GM19035 (cell line): ENCODE measurements at regions not wholly inside any gene's neighbourhood (a gene's known extent, or its start where the extent isn't known, plus 50 kb on each side); places are given as distances from the start of the nearest gene placed in this dataset.
"Not testable (repeated sequence)": the region's sequence is repeated elsewhere in the genome, so short reads cannot be mapped to it uniquely, and the experiment has no call there.

ENCODE experiments used
- ATAC-seq: cut with Tn5 transposase; IDR thresholded peaks from one replicate; pipeline ENCODE4 v1.9.1; 2021; ENCODE audit not compliant: unreplicated experiment

DNA sequence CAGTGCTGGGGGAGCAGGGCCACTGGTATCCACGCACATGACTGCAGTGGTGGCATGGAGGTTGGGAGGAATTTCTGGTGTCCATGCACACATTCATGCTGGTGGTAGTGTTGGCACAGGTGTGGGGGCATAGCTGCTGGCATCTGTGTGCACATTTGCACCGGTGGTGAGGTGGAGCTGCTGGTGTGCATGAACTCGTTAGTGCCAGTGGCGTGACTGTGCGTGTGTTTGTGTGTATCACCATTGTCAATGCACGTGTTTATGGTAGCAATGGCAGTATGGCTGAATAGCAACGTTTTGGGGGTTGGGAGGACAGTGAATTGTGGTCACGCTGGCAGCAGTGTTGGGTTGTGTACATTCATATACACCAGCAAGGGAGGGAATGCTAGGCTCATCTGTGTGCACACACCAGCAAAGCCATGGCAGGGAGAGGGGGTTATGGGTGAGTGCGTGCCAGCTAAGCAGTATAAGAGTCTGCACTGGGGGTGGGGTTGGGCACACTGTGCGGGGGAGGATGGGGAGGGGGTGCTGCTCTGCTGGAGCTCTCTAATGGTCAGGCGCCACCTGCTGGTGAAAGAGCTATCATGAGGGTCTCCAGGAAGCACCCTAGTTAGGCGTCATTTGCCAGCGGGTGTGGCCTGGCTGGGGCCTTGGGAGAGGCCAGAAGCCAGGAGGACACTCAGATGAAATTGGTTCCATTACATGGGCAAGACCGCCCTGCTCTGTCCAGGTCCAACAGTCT, 626.1 kb upstream of the ID4 start:
- ATAC-seq: no peak

DNA sequence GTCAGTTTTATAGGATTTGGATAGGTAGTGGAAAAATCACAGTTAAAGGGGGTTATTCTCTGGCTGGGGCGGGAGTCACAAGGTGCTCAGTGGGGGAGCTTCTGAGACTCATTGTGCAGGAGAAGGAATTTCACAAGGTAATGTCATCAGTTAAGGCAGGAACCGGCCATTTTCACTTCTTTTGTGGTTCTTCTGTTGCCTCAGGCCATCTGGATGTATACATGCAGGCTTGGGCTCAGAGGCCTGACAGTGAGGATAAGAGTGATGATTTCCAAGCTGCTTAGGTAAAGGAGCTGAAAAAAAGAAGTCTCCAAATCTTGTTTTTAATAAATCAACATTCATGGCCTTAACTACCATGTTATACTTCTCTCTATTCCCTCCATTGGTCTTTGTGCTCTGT, 622.9 kb upstream of the ID4 start:
- ATAC-seq: no peak

DNA sequence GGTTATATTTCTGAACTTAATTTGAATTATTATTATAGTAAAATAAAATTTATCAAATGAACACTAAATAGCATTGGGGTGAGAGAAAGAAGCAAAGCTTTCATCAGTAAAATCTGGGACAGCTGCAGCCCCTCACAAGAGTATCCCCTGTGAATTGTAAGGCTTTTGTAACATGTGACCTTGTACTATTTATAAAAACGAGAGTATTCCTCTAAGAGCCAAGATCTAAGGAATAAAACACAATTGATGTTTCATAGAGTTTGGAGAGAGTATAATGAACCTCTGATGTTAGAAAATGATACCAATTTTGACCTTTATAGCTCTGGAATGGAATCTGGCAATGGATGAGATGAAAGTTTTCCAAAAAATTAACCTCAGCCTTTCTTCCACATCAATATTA, 617.2 kb upstream of the ID4 start:
- ATAC-seq: no peak

DNA sequence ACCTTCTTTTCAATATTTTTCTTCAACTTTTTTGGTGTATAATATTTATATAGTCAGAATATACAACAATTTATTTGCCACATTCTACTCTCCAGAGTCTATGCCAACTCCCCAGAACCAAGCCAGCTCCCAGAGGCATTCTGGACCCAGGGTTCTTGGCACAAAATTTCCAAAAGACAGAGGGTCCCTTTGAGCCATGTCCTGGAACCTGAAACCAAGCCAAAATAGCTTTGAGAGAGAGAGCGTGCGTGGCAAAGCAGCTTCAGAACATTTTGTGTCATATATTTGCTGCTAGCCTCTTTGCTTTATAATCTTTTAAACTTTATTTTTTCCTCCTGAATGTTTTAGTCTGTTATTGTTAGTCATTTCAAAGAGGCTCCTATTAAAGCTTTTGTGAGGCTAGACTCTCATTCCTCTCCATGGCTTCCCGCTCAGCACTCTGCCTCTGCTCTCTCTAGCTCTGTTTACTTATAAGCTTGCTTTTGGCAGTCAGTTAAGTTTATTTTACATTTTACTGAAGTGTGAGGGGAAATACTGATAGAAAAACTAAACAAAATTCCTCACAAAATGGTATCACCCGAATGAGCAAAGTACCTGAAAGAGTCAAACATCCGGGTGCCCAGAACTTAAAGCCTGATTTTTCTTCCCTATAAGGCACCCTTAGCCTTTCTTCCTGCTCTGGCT, 605.1 kb upstream of the ID4 start:
- ATAC-seq: no peak

DNA sequence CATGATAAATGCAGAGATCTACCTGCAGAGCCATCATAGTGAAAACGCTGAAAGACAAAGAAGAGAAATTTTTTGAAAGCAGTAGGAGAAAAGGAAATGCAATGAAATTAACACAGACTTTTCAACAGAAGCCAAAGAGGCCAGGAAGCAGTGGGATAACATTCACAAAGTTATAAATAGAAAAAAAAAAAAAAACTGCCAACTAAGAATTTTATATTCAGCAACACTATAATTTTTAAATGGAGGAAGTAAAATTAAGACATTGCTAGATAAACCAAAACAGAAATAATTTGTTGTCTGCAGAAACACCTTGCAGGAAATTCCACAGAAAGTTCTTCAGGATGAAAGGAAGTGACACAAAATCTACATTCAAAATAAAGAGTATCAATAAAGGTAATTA, 591.5 kb upstream of the ID4 start:
- ATAC-seq: no peak

DNA sequence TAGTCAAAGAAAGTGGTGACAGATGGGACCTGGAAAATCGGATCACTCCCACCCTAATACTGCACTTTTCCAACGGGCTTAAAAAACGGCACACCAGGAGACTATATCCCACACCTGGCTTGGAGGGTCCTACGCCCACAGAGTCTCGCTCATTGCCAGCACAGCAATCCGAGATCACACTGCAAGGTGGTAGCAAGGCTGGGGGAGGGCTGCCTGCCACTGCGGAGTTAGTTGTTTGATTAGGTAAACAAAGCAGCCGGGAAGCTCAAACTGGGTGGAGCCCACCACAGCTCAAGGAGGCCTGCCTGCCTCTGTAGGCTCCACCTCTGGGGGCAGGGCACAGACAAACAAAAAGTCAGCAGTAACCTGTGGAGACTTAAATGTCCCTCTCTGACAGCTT, 590.0 kb upstream of the ID4 start:
- ATAC-seq: not testable (repeated sequence)

DNA sequence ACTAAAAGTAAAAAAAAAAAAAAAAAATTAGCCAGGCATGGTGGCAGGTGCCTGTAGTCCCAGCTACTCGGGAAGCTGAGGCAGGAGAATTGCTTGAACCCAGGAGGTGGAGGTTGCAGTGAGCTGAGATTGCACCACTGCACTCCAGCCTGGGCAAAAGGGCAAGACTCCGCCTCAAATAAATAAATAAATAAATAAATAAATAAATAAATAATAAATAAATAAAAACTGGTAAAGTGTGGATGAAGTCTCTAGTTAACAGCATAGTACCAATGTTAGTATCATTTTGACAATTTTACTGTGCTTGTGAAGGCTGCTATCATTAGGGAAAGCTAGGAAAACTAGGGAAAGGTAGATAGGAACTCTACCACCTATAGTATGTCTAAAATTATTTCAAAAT, 581.0 kb upstream of the ID4 start:
- not testable (repeated sequence) for ATAC-seq

DNA sequence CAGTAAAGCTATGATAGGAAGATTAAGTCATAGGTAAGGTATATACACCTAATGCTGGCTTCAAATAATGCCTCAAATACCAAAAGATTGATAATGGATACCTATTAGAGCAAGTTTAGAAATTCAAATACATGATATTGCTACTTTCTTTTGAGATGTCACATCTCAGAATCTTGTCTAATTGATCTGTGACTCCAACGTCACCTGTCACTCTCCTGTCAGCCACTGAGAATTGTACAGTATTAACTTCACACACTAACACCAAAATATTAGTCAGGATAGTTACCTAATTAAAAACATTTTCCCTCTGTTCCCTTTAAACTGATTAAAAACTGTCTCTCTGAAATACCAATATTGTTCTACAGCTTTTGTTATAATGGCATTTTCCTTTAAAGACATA, 575.5 kb upstream of the ID4 start:
- no peak for ATAC-seq

DNA sequence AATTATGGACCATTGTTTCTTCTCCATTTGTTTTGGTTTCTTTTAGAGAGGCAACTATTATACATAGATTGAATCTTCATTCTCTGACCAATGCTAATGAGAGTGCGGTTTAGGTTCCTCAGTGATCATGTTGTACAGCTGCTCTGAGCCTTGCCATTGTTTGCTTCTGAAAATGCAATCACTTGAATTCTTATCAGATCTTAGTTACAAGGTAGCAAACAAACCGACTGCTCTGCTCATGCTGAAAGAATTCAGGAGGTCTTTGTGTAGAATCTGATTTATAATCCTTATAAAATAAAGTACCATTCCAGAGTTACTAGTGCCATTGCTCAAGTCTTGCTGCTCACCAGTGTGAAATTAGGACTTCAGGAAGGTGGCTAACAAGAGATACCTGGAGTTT, 569.1 kb upstream of the ID4 start:
- ATAC-seq: no peak

DNA sequence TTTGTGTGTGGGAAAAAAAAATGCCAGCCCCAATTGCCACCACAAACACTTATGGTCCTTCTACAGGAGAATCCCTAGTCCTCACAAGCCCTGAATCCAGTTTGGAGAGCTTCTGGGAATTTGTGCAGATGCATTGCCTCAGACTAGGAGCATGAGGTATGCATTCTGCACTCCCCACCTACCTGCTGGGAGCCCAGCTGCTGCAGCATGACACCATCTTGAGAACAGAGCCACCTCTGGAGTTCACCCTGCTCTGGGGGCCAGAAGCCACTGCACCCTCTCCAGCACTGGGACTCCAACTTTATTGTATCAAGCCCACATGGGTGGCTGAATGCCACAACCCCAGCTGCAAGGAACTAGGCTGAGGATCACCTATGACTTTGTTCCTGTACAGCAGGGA, 568.5 kb upstream of the ID4 start:
- no peak for ATAC-seq

DNA sequence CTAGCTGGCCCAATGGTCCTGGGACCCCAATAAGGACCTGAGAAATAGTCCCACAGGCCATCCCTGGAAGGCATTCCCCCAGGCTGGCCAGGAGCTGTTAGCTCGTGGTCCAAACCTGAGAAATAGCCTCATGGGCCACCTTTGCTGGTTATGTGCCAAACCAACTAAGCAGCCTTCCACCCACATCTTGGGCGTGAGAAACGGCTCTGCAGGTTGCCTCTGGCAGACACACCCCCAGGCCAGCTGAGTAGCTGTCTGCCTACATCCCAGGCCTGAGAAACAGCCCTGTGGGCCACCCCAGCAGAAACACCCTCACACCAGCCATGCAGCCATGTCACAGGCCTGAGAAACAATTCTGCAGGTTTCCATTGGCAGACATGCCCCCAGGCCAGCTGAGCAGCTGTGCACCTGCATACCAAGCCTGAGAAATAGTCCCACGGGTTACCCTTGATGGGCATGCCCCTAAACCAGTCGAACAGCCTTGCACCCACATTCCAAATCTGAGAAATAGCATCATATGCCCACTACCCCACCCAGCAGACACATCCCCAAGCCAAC, 567.8 kb upstream of the ID4 start:
- ATAC-seq: no peak

DNA sequence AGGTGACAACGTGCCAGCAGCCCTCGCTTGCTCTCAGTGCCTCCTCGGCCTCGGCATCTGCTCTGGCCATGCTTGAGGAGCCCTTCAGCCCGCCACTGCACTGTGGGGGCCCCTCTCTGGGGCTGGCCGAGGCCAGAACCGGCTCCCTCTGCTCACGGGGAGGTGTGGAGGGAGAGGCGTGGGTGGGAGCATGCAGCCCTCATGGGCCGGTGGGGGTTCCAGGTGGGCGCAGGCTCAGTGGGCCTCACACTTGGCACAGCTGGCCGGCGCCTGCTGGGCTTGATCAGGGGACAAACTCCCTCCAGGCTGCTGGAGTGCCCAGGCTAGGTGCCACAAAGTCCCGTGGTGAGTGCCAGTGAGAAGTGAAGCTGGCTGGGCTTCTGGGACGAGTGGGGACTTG, 566.6 kb upstream of the ID4 start:
- ATAC-seq: no peak

DNA sequence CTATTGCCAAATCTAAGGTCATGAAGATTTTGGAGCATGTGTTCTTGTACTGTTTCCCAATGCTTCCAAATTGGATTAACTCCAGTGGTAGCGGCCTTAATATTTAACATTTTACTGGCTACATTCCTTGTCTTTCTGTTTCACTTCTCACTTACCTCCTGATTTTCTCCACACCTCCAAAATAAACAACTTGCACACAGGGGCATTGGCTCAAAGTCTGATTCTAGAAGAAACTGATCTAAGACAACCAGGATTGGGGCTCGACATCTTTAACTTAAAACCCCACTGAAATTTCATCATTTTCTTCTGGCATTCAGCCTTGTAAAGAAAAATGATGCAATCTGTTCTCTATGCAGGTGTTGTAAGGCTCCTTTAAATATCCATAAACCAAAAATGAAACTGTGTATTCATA, 557.9 kb upstream of the ID4 start:
- no peak for ATAC-seq

DNA sequence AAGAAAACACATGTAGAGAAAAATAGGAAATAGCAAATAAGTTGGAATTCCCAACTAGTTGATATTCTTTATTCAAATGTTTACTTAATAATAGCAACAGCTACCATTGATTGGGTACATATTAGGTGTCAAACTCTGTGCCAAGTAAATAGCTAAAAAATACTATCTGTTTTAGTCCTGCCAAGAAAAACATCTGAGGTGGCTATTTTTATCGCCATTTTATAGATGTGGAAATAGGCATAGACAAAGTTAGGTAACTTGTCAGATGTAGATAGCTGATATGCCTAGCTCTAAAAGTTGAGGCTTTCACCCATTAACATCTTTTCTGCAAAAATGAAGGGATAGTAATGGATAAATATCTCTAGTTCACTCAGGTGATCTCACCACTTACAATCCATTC, 549.2 kb upstream of the ID4 start:
- ATAC-seq: no peak

DNA sequence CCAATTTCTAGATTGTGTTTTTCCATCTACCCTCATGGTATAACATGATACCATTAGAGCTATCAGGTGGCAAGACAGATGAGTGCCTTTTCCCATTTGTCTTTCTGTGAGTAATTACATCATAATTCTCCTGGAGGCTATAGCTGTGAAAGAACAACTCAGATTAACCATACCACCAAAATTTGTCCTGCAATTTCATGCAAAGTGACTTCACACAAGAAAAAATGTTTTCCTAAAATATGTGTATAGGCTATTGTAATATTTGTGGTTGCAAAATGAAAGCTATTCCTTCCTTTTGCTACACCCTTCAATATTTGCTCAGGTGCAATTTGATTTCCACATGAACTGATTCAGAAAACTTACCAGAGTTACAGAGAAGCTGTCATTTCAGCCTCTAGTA, 547.7 kb upstream of the ID4 start:
- ATAC-seq: no peak

DNA sequence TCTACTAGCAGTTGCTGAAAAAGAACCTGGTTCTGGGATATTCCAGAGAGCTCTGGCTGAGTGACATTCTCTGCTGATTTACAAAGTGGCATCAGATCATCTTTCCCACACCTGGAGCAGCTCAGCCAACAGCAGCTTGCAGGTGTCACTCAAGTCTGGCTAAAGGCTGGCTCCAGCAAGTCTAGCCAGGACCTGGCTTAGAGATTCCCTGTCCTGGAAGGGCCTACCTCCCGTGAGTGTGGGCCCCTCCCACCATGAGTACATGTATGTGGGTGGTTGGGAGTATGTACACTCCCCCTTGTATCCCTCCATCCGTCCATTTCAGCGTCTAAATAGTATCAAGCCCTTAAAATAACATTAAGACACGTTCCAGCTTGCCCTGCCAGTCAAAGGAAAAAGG, 539.3 kb upstream of the ID4 start:
- no peak for ATAC-seq

DNA sequence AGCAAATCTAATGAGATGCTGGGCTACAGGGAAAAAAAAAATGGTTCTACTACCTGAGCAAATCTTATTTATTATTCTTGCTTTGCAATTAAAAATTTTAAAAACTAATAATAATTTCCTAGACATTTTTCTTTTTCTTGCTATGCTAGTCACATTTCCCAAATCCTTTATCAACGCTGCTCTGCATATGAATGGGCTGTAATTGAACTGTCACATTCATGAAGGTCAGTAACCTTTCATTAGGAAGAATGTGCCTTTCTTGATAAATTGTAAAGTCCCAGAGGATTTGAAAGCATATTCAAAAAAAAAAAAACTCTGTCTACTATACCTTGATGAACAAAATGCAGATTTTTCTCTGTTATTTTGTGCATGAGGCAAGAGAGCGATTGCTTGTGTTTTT, 538.7 kb upstream of the ID4 start:
- ATAC-seq: no peak

DNA sequence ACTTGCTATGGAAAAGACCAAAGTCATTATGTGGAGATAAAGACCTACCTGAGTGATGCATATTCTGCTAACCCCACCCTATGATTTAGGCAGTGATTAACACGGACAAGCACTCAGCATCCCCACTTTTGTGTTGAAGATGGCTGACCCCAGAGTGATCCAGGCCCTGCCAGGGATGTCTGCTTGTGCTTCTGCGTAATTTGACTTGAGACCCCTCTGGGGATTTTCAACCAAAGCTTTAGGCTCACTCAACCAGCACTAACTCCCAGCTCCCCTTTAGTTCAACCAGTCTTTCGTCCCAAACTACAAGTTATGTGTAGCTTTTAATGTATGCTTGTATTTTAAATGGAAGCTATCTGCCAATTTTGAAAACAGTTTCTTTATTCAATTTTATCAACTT, 538.0 kb upstream of the ID4 start:
- no peak for ATAC-seq

DNA sequence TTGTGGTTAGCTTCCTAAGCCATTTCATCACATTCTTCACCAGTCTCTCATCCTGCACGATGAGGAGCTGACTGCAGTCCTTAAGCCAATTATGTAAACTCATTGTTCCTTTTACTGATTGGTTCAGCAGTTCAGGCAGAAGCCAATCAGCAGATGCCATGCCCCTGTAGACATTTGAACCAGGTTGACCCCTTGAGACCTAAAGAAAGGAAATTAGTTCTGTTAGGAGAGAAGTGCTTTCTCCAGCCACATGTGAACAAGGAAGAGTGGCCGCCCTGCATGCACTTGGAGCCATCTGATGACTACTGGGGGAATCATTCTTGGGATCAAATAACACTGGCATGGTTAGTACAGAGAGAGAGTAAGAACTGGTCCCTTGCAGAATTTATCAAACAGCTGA, 535.2 kb upstream of the ID4 start:
- ATAC-seq: no peak

DNA sequence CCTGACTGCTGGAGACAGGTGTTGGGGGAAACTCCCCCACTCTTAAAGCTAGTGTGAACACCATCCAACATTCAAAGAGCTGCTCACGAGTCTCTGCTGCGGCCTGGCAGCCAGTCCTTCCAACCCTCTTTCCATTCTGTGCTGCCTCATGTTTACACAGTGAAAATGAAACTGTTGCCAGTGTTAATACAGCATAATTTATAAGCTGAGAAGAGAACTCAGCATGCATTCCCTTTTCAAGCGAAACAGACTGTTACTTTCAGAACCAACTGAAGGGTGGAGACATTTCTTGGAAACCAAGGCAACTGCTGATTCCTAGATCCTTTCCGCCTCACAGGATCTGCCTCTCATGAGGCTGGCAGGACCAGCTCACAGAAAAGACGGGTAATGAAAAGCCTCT, 533.8 kb upstream of the ID4 start:
- ATAC-seq: no peak

DNA sequence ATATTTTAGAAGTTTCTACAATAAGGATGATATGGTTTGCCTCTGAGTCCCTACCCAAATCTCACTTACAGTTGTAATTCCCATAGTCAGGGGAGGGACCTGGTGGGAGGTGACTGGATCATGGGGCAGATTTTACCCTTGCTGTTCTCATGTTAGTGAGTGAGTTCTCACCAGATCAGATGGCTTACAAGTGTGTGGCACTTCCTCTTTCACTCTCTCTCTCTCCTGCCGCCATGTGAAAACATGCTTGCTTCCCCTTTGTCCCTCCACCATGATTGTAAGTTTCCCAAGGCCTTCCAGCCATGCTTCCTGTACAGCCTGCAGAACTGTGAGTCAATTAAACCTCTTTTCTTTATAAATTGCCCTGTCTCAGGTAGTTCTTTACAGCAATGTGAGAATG, 527.5 kb upstream of the ID4 start:
- ATAC-seq: no peak

DNA sequence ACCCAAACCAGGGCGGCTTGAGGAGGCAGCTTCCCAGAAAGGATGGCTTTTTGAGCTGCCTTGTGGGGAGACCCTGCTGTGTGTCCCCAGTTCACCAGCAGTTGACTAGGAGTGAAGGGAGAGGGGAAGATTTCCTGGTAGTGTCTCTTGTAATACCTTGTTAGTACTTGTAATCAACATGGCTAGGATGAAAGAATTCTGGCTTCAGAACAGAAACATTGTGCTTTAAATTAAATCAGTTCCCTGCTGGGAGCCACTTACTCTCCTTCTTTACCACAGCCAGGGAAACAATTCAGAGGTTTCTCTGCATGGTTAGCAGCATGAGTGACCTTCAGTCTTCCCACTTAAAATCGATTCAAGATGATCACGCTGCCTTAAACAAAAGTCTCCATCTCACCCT, 525.4 kb upstream of the ID4 start:
- ATAC-seq: no peak
